ENCODE measurements at regions not wholly inside any gene's neighbourhood (a gene's known extent, or its start where the extent isn't known, plus 50 kb on each side); places are given as distances from the start of the nearest gene placed in this dataset.

GRCh38 chr6:81547149-81547548 is 205.3 kb downstream of the TENT5A start:
- TF ChIP-seq GATA3 (IDR thresholded peaks at IDR 0.05; ENCODE audit: low read depth, low read length) (no peak), GATA2 (IDR thresholded peaks at IDR 0.05; ENCODE audit: low read depth, low read length) (no peak)
